ENCODE measurements at regions not wholly inside any gene's neighbourhood (a gene's known extent, or its start where the extent isn't known, plus 50 kb on each side); places are given as distances from the start of the nearest gene placed in this dataset.

DNA sequence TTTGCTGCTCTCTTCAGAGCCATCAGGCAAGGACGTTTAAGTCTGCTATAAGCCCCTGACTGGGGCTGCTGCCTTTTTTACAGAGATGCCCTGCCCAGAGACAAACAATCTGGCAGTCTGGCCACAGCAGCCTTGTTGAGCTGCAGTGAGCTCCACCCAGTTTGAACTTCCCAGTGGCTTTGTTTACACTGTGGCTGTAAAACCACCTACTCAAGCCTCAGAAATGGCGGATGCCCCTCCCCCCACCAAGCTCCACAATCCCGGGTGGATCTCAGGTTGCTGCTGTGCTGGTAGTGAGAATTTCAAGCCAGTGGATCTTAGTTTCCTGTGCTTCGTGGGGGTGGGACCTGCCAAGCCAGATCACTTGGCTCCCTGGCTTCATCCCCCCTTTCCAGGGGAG, 59.7 kb upstream of the SNCAIP start:
- no peaks in the 10 kb centered on the region for H3K27me3 Mint-ChIP-seq
- intact Hi-C loops (cut with DNase I, micrococcal nuclease): no loop called here
- H3K36me3 ChIP-seq (ENCODE audit: insufficient read depth, low read length): no peaks in the 10 kb centered on the region
- no peak overlapping the region for H3K4me3 Mint-ChIP-seq
- H3K4me1 ChIP-seq (ENCODE audit: insufficient read depth, low read length): no peaks in the 10 kb centered on the region
- POLR2A ChIA-PET: no interaction called here
- TF ChIP-seq, protein P1, sequence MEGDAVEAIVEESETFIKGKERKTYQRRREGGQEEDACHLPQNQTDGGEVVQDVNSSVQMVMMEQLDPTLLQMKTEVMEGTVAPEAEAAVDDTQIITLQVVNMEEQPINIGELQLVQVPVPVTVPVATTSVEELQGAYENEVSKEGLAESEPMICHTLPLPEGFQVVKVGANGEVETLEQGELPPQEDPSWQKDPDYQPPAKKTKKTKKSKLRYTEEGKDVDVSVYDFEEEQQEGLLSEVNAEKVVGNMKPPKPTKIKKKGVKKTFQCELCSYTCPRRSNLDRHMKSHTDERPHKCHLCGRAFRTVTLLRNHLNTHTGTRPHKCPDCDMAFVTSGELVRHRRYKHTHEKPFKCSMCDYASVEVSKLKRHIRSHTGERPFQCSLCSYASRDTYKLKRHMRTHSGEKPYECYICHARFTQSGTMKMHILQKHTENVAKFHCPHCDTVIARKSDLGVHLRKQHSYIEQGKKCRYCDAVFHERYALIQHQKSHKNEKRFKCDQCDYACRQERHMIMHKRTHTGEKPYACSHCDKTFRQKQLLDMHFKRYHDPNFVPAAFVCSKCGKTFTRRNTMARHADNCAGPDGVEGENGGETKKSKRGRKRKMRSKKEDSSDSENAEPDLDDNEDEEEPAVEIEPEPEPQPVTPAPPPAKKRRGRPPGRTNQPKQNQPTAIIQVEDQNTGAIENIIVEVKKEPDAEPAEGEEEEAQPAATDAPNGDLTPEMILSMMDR (IDR thresholded peaks at IDR 0.05): no peak
- H3K4me1 Mint-ChIP-seq (ENCODE audit: low read depth): no peaks in the 10 kb centered on the region
- no peak for DNase-seq
- H3K36me3 Mint-ChIP-seq (ENCODE audit: low read depth): no peaks in the 10 kb centered on the region
- no peak for ATAC-seq (ENCODE audit: poor library complexity)
- CTCF ChIA-PET: no interaction called here
- no peak overlapping the region for H3K27ac ChIP-seq (ENCODE audit: low read depth in 1 of 2, low read length in 2 of 2)
- H3K9me3 ChIP-seq (ENCODE audit: control insufficient read depth in 1 of 2, insufficient read depth in 1 of 2, low read length in 2 of 2): peaks cover 13% of the 10 kb centered on the region in 2 experiments
- H3K4me3 ChIP-seq (ENCODE audit: low read length): no peak overlapping the region
- H3K27ac Mint-ChIP-seq: no peak overlapping the region
- no peaks in the 10 kb centered on the region for H3K27me3 ChIP-seq (ENCODE audit: control insufficient read depth in 1 of 2, insufficient read depth in 2 of 2, low read length in 2 of 2)
- peaks cover 20% of the 10 kb centered on the region for H3K9me3 Mint-ChIP-seq

- peaks cover 4% of the 10 kb centered on the region for H3K36me3 Mint-ChIP-seq (ENCODE audit: low read depth)
- CTCF ChIA-PET: no interaction called here
- intact Hi-C loops (cut with DNase I, micrococcal nuclease): no loop called here
Measured at GRCh38 chr5:122253794-122254193, 58.2 kb upstream of the SNCAIP start.

GRCh38 chr5:122256388-122256787, 55.6 kb upstream of the SNCAIP start:
- H3K4me1 Mint-ChIP-seq (ENCODE audit: low read depth): no peaks in the 10 kb centered on the region
- H3K27ac ChIP-seq (ENCODE audit: low read depth in 1 of 2, low read length in 2 of 2): no peak overlapping the region
- intact Hi-C loops (cut with DNase I, micrococcal nuclease): no loop called here
- CTCF ChIA-PET: no interaction called here
- H3K27me3 ChIP-seq (ENCODE audit: control insufficient read depth in 1 of 2, insufficient read depth in 2 of 2, low read length in 2 of 2): no peaks in the 10 kb centered on the region
- POLR2A ChIA-PET: no interaction called here
- H3K36me3 Mint-ChIP-seq (ENCODE audit: low read depth): peaks cover 4% of the 10 kb centered on the region
- no peak for DNase-seq
- H3K4me1 ChIP-seq (ENCODE audit: insufficient read depth, low read length): no peaks in the 10 kb centered on the region
- TF ChIP-seq, protein P1 (IDR thresholded peaks at IDR 0.05): no peak
- H3K4me3 Mint-ChIP-seq: no peak overlapping the region
- H3K36me3 ChIP-seq (ENCODE audit: insufficient read depth, low read length): no peaks in the 10 kb centered on the region
- ATAC-seq (ENCODE audit: poor library complexity): no peak
- peaks cover 25% of the 10 kb centered on the region for H3K9me3 Mint-ChIP-seq
- no peaks in the 10 kb centered on the region for H3K27me3 Mint-ChIP-seq
- H3K9me3 ChIP-seq (ENCODE audit: control insufficient read depth in 1 of 2, insufficient read depth in 1 of 2, low read length in 2 of 2): peaks cover 17 to 26% of the 10 kb centered on the region in 2 experiments
- no peak overlapping the region for H3K27ac Mint-ChIP-seq
- no peak overlapping the region for H3K4me3 ChIP-seq (ENCODE audit: low read length)

More at GRCh38 chr5:122253794-122254193, 58.2 kb upstream of the SNCAIP start:
- no peak for ATAC-seq (ENCODE audit: poor library complexity)
- H3K36me3 ChIP-seq (ENCODE audit: insufficient read depth, low read length): no peaks in the 10 kb centered on the region
- H3K4me3 Mint-ChIP-seq: no peak overlapping the region
- H3K9me3 Mint-ChIP-seq: peaks cover 25% of the 10 kb centered on the region
- no peaks in the 10 kb centered on the region for H3K4me1 Mint-ChIP-seq (ENCODE audit: low read depth)
- H3K9me3 ChIP-seq (ENCODE audit: control insufficient read depth in 1 of 2, insufficient read depth in 1 of 2, low read length in 2 of 2): peaks cover 17 to 26% of the 10 kb centered on the region in 2 experiments
- H3K27ac ChIP-seq (ENCODE audit: low read depth in 1 of 2, low read length in 2 of 2): no peak overlapping the region
- no peaks in the 10 kb centered on the region for H3K4me1 ChIP-seq (ENCODE audit: insufficient read depth, low read length)
- no peak overlapping the region for H3K27ac Mint-ChIP-seq
- no peak overlapping the region for H3K4me3 ChIP-seq (ENCODE audit: low read length)
- POLR2A ChIA-PET: no interaction called here
- DNase-seq: no peak
- no peaks in the 10 kb centered on the region for H3K27me3 Mint-ChIP-seq
- no peaks in the 10 kb centered on the region for H3K27me3 ChIP-seq (ENCODE audit: control insufficient read depth in 1 of 2, insufficient read depth in 2 of 2, low read length in 2 of 2)
- TF ChIP-seq, protein P1 (IDR thresholded peaks at IDR 0.05): no peak

Measured in CD4-positive, alpha-beta T cell (primary cell).